HK-2 (cell line): ENCODE measurements at regions not wholly inside any gene's neighbourhood (a gene's known extent, or its start where the extent isn't known, plus 50 kb on each side); places are given as distances from the start of the nearest gene placed in this dataset.

Experiments
- DNase-seq: peaks from one replicate; pipeline ENCODE4 v3.0.0-alpha.2; 2018; ENCODE audit not compliant: unreplicated experiment

- no peak for DNase-seq
Observed at GRCh38 chr2:239590276-239590675, 189.5 kb upstream of the HDAC4 start.

- no peak for DNase-seq
Observed at GRCh38 chr2:239589833-239590232, 189.0 kb upstream of the HDAC4 start.

GRCh38 chr2:239589270-239589825 lies 188.5 kb upstream of the HDAC4 start:
- DNase-seq = no peak

GRCh38 chr2:239588451-239589269 lies 187.8 kb upstream of the HDAC4 start:
- DNase-seq = no peak

- no peak for DNase-seq
Observed at GRCh38 chr2:239587841-239588240, 187.0 kb upstream of the HDAC4 start.

- DNase-seq = no peak
Observed at GRCh38 chr2:239587311-239587731, 186.5 kb upstream of the HDAC4 start.

- DNase-seq = no peak
Observed at GRCh38 chr2:239586651-239587310, 186.0 kb upstream of the HDAC4 start.

- DNase-seq = peak; percentile 5
Observed at GRCh38 chr2:239585422-239585821, 184.6 kb upstream of the HDAC4 start.

- no peak for DNase-seq
Observed at GRCh38 chr2:239584986-239585385, 184.2 kb upstream of the HDAC4 start.

GRCh38 chr2:239583879-239584859 lies 183.3 kb upstream of the HDAC4 start:
- DNase-seq = no peak

- no peak for DNase-seq
Observed at GRCh38 chr2:239583171-239583878, 182.5 kb upstream of the HDAC4 start.

- no peak for DNase-seq
Observed at GRCh38 chr2:239582476-239582875, 181.7 kb upstream of the HDAC4 start.

- DNase-seq = no peak
Observed at GRCh38 chr2:239581352-239581901, 180.6 kb upstream of the HDAC4 start.

- DNase-seq = no peak
Observed at GRCh38 chr2:239580199-239580527, 179.3 kb upstream of the HDAC4 start.

GRCh38 chr2:239579524-239580198 lies 178.8 kb upstream of the HDAC4 start:
- DNase-seq = no peak

- no peak for DNase-seq
Observed at GRCh38 chr2:239579081-239579480, 178.3 kb upstream of the HDAC4 start.

GRCh38 chr2:239578381-239578780 lies 177.6 kb upstream of the HDAC4 start:
- DNase-seq = no peak

- DNase-seq = no peak
Observed at GRCh38 chr2:239577935-239578334, 177.1 kb upstream of the HDAC4 start.

- no peak for DNase-seq
Observed at GRCh38 chr2:239576784-239577685, 176.2 kb upstream of the HDAC4 start.
